K562 (cell line): ENCODE measurements at regions not wholly inside any gene's neighbourhood (a gene's known extent, or its start where the extent isn't known, plus 50 kb on each side); places are given as distances from the start of the nearest gene placed in this dataset.

ENCODE experiments used
- ATAC-seq: fragments of 200-7000 bp; cut with Tn5 transposase; 3 replicates; pipeline ENCODE4 v1.9.1; 2020; ENCODE audit warnings: moderate library complexity
- BruUV-seq: library from RNA; stranded (reverse); fragments of 400-500 nt; replicated peaks from 2 replicates; lab custom pipeline; 2021; lab: Mats Ljungman, UMichigan
- CTCF ChIA-PET: fragments of 300-600 bp; formaldehyde crosslinking; extraction: SDS; loops from one replicate; lab custom pipeline; 2021; ENCODE audit warnings: low intra/inter-chr PET ratio; lab: Yijun Ruan, JAX
- POLR2A ChIA-PET: fragments of 300-600, 350-650 bp; sonication (Branson Sonifier 250); formaldehyde crosslinking; extraction: SDS; loops from one replicate; lab custom pipeline; 2021; ENCODE audit warnings: antibody characterized with exemption, inconsistent platforms; lab: Yijun Ruan, JAX
- DNase-seq, 4 experiments: peaks; one replicate each; pipeline versions ENCODE4 v3.0.0 to v3.0.0-alpha.2; 2011 to 2018; ENCODE audit warnings: low spot score in 3 of 4, mixed read lengths in 3 of 4; ENCODE audit errors: extremely low read depth in 1 of 4
- FAIRE-seq: peaks from 2 replicates; lab custom pipeline; 2011; peaks lifted over from hg19 to GRCh38; lab: Jason Lieb, UNC
- H2AFZ ChIP-seq: 2 replicates; pipeline ENCODE4 v1.6.0; 2011; ENCODE audit warnings: low read depth, low read length, control low read depth, inconsistent platforms
- H3K27ac ChIP-seq: fragments of 200-600 bp; 3 replicates; pipeline ENCODE4 v1.8.0; 2011; ENCODE audit warnings: low read depth, mild to moderate bottlenecking, control low read depth, inconsistent platforms, low read length, moderate library complexity, mixed read lengths; ENCODE audit errors: extremely low read depth
- H3K27me3 ChIP-seq, 2 experiments: fragments of 300-600 bp in 1 of 2; 2 replicates in 1 of 2; 3 replicates in 1 of 2; pipeline versions ENCODE4 v1.6.0 to v1.8.0; 2011; ENCODE audit warnings: inconsistent platforms in 2 of 2, low read length in 2 of 2, mild to moderate bottlenecking in 1 of 2, mixed read lengths in 1 of 2, moderate library complexity in 1 of 2; ENCODE audit not compliant: control insufficient read depth in 2 of 2, insufficient read depth in 2 of 2
- H3K36me3 ChIP-seq: fragments of 300-600 bp; 3 replicates; pipeline ENCODE4 v1.8.0; 2011; ENCODE audit warnings: mild to moderate bottlenecking, low read length, inconsistent platforms; ENCODE audit not compliant: control insufficient read depth, insufficient read depth
- H3K4me1 ChIP-seq, 2 experiments: fragments of 200-600 bp in 1 of 2; replicated peaks in 1 of 2; 2 replicates in 1 of 2; 3 replicates in 1 of 2; pipeline versions ENCODE4 v1.5.1 to v1.8.0; 2011; ENCODE audit warnings: inconsistent platforms in 2 of 2, low read length in 2 of 2, mild to moderate bottlenecking in 1 of 2, mixed read lengths in 1 of 2, moderate library complexity in 1 of 2; ENCODE audit not compliant: control insufficient read depth in 2 of 2, insufficient read depth in 2 of 2
- H3K4me2 ChIP-seq: 2 replicates; pipeline ENCODE4 v1.6.1; 2011; ENCODE audit warnings: low read length, control low read depth, inconsistent platforms, mixed read lengths; ENCODE audit not compliant: insufficient read depth
- H3K4me3 ChIP-seq: fragments of 200-600 bp; sonication (generic), shearing (Covaris generic); 2 replicates; pipeline ENCODE4 v1.5.1; 2016; ENCODE audit warnings: control low read depth, inconsistent platforms
- H3K79me2 ChIP-seq: fragments of 200-600 bp; 3 replicates; pipeline ENCODE4 v1.8.0; 2011; ENCODE audit warnings: low read length, inconsistent platforms; ENCODE audit not compliant: control insufficient read depth, insufficient read depth
- H3K9ac ChIP-seq, 2 experiments: 2 replicates each; pipeline versions ENCODE4 v1.6.0 to v1.6.1; 2011; ENCODE audit warnings: low read depth in 2 of 2, low read length in 2 of 2, control low read depth in 1 of 2, inconsistent platforms in 1 of 2, mild to moderate bottlenecking in 1 of 2, mixed read lengths in 1 of 2; ENCODE audit not compliant: insufficient read depth in 1 of 2
- H3K9me1 ChIP-seq: one replicate; pipeline ENCODE4 v1.6.0; 2011; ENCODE audit warnings: inconsistent platforms, mild to moderate bottlenecking, low read length, moderate library complexity; ENCODE audit not compliant: control insufficient read depth, insufficient read depth
- H3K9me3 ChIP-seq: replicated peaks from 2 replicates; pipeline ENCODE4 v1.5.1; 2011; ENCODE audit warnings: low read depth, low read length, inconsistent platforms; ENCODE audit not compliant: control insufficient read depth, insufficient read depth
- H4K20me1 ChIP-seq: replicated peaks from 2 replicates; pipeline ENCODE4 v1.6.1; 2011; ENCODE audit warnings: low read length, inconsistent platforms, mixed read lengths; ENCODE audit not compliant: control insufficient read depth, insufficient read depth
- EZH2 ChIP-seq: IDR thresholded peaks from 2 replicates; pipeline ENCODE4 v1.6.1; 2012; ENCODE audit warnings: low read depth, mild to moderate bottlenecking, inconsistent platforms, low read length, borderline replicate concordance
- FOXP4 ChIP-seq: sonication (generic); formaldehyde crosslinking; IDR thresholded peaks from 2 replicates; pipeline ENCODE4 v1.8.0; 2022; ENCODE audit warnings: mild to moderate bottlenecking, missing genetic modification reagents, borderline replicate concordance
- HMG20A ChIP-seq: fragments of 450-650 bp; formaldehyde crosslinking; conservative IDR thresholded peaks from 2 replicates; pipeline ENCODE4 v1.4.0; 2020; ENCODE audit warnings: mild to moderate bottlenecking, mixed read lengths
- MEIS2 ChIP-seq: fragments of 450-650 bp; IDR thresholded peaks from 2 replicates; pipeline ENCODE4 v1.6.1; 2014; ENCODE audit warnings: mild to moderate bottlenecking; ENCODE audit not compliant: partially characterized antibody
- TOE1 ChIP-seq, 2 experiments: fragments of 450-650 bp in 1 of 2; sonication (generic) in 1 of 2; formaldehyde crosslinking in 1 of 2; IDR thresholded peaks; 2 replicates each; pipeline versions ENCODE4 v1.7.1 to v1.8.0; 2016 to 2022; ENCODE audit warnings: borderline replicate concordance in 2 of 2, mild to moderate bottlenecking in 2 of 2, antibody characterized with exemption in 1 of 2, inconsistent platforms in 1 of 2, low read depth in 1 of 2, missing genetic modification reagents in 1 of 2, moderate library complexity in 1 of 2
- ZNF518B ChIP-seq: fragments of 250-450 bp; sonication (Bioruptor Pico); IDR thresholded peaks from 2 replicates; pipeline ENCODE4 v1.5.0; 2021; ENCODE audit warnings: mild to moderate bottlenecking, moderate library complexity
- ZNF707 ChIP-seq: fragments of 250-450 bp; sonication (Bioruptor Pico); conservative IDR thresholded peaks from 2 replicates; pipeline ENCODE4 v1.8.0; 2022; ENCODE audit warnings: inconsistent platforms, mild to moderate bottlenecking, moderate library complexity
- WGBS: fragments of 100-300 bp; shearing (Covaris generic); methylation state at CpG from one replicate; pipeline ENCODE4 v1.1.6; 2016; ENCODE audit warnings: low coverage, mixed read lengths; ENCODE audit not compliant: insufficient coverage; ENCODE audit errors: missing lambda C conversion rate; 5-methylcytosine and 5-hydroxymethylcytosine counted together
- in situ Hi-C: fragments of 300-500 bp; cut with MboI; formaldehyde crosslinking; loops from 4 replicates; pipeline ENCODE4 v1.15.0; 2018; ENCODE audit warnings: inconsistent platforms, mixed read lengths
- intact Hi-C: fragments of 100-400 bp; cut with micrococcal nuclease; formaldehyde crosslinking; loops from 2 replicates; pipeline ENCODE4 v1.14.2; 2022

GRCh38 chr13:64339373-64340063, 2890.6 kb downstream of the PCDH9 start:
- intact Hi-C loops = no loop called here
- Histone ChIP-seq H3K4me2 (no peak overlapping the region), H3K27me3 (no peaks in the 10 kb centered on the region), H3K4me3 (no peak overlapping the region), H3K4me1 (no peaks in the 10 kb centered on the region), H3K79me2 (no peaks in the 10 kb centered on the region), H3K9ac (no peak overlapping the region), H2AFZ (no peak overlapping the region), H4K20me1 (no peaks in the 10 kb centered on the region), H3K9me1 (no peaks in the 10 kb centered on the region), H3K36me3 (no peaks in the 10 kb centered on the region), H3K9me3 (no peaks in the 10 kb centered on the region), H3K27ac (no peak overlapping the region)
- CTCF ChIA-PET = no interaction called here
- POLR2A ChIA-PET = no interaction called here
- BruUV-seq = no TSS peak
- ATAC-seq = no peak
- FAIRE-seq = no peak
- no peak for DNase-seq
- TF ChIP-seq ZNF518B (CRISPR knock-in tag) (no peak), FOXP4 (no peak), EZH2 (no peak), ZNF707 (CRISPR knock-in tag) (no peak), TOE1 (IDR thresholded peaks at IDR 0.05; ENCODE audit: borderline replicate concordance) (no peak), TOE1 (CRISPR knock-in tag; IDR thresholded peaks at IDR 0.05; ENCODE audit: borderline replicate concordance, low read depth) (no peak), HMG20A (CRISPR knock-in tag) (no peak), MEIS2 (no peak)
- in situ Hi-C loops = no loop called here
- WGBS = 11% methylated on average over 6 of the region's 8 CpGs
